ENCODE measurements at regions not wholly inside any gene's neighbourhood (a gene's known extent, or its start where the extent isn't known, plus 50 kb on each side); places are given as distances from the start of the nearest gene placed in this dataset.

DNA sequence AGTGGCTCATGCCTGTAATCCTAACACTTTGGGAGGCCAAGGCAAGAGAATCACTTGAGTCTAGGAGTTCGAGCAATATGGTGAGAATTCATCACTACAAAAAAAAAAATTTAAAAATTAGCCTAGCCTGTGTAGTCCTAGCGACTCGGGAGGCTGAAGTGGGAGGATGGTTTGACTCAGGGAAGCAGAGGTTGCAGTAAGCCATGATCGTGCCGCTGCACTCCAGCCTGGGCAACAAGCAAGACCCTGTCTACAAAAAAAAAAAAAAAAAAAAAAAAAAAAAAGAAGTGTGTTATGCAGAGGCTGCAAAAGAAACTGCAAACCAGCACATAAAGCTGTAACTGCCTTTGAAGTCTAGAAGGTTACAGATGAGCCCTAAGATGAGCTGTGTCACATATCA is 116.9 kb upstream of the SLC1A3 start:
- TF ChIP-seq EZH2phosphoT487 (IDR thresholded peaks at IDR 0.05; ENCODE audit: insufficient read depth, low read depth) (no peak), EZH2 (IDR thresholded peaks at IDR 0.05; ENCODE audit: insufficient read depth, poor library complexity, severe bottlenecking) (no peak)
